Upper lobe of left lung (tissue), 4 donors: ENCODE measurements at regions not wholly inside any gene's neighbourhood (a gene's known extent, or its start where the extent isn't known, plus 50 kb on each side); places are given as distances from the start of the nearest gene placed in this dataset.

Experiments used
- EP300 ChIP-seq, 4 donors: sonication (generic); formaldehyde crosslinking; IDR thresholded peaks; one replicate each; pipeline ENCODE4 v1.5.1; 2017; ENCODE audit warnings: antibody characterized with exemption in 4 of 4, control low read depth in 2 of 4
- POLR2A ChIP-seq, 4 donors: fragments of 450-650 bp; IDR thresholded peaks; one replicate each; pipeline ENCODE4 v1.5.1; 2016 to 2017; ENCODE audit warnings: antibody characterized with exemption in 4 of 4, mild to moderate bottlenecking in 2 of 4
- TF ChIP-seq, protein P1 (sequence below), 6 experiments: fragments of 450-650 bp in 4 of 6; fragments of 200-600 bp in 2 of 6; sonication (generic) in 2 of 6; IDR thresholded peaks; one replicate each; pipeline ENCODE4 v1.5.1; 2016 to 2019; ENCODE audit warnings: antibody characterized with exemption in 6 of 6

DNA sequence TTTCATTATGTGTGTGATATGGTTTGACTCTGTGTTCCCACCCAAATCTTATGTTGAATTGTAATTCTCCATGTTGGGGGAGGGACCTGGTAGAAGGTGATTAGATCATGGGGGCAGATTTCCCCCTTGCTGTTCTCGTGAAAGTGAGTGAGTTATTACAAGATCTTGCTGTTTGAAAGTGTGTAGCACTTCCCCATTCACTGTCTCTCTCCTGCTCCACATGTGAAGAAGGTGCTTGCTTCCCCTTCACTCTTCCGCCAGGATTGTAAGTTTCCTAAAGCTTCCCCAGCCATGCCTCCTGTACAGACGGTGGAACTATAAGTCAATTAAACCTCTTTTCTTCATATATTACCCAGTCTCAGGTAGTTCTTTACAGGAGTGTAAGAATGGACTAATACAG lies 54.3 kb upstream of the SERTM1 start:
- TF ChIP-seq, protein P1, sequence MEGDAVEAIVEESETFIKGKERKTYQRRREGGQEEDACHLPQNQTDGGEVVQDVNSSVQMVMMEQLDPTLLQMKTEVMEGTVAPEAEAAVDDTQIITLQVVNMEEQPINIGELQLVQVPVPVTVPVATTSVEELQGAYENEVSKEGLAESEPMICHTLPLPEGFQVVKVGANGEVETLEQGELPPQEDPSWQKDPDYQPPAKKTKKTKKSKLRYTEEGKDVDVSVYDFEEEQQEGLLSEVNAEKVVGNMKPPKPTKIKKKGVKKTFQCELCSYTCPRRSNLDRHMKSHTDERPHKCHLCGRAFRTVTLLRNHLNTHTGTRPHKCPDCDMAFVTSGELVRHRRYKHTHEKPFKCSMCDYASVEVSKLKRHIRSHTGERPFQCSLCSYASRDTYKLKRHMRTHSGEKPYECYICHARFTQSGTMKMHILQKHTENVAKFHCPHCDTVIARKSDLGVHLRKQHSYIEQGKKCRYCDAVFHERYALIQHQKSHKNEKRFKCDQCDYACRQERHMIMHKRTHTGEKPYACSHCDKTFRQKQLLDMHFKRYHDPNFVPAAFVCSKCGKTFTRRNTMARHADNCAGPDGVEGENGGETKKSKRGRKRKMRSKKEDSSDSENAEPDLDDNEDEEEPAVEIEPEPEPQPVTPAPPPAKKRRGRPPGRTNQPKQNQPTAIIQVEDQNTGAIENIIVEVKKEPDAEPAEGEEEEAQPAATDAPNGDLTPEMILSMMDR (IDR thresholded peaks at IDR 0.05) = no peak
- no peak for TF ChIP-seq EP300 (IDR thresholded peaks at IDR 0.05)
- no peak for TF ChIP-seq POLR2A (IDR thresholded peaks at IDR 0.05)
